Activated CD8-positive, alpha-beta memory T cell treated with anti-CD3 and anti-CD28 coated beads, Interleukin-2, amount 10 ng/mL, durations not matched to agents 7 days and 5 days (primary cell): ENCODE measurements at regions not wholly inside any gene's neighbourhood (a gene's known extent, or its start where the extent isn't known, plus 50 kb on each side); places are given as distances from the start of the nearest gene placed in this dataset.

Experiments
- ATAC-seq: fragments of 150-1000 bp; cut with Tn5 transposase; one replicate; pipeline ENCODE4 v1.10.0; 2021; ENCODE audit warnings: moderate library complexity
- CTCF ChIA-PET: fragments of 350-600 bp; sonication (Branson Sonifier 250); formaldehyde crosslinking; loops from one replicate; lab custom pipeline; 2021; ENCODE audit warnings: antibody characterized with exemption; lab: Charles Lee
- DNase-seq: peaks from one replicate; pipeline ENCODE4 v3.0.0-alpha.2; 2020
- H3K27ac Mint-ChIP-seq: one replicate; pipeline ENCODE4 v1.8.0; 2021; ENCODE audit warnings: mild to moderate bottlenecking, mixed read lengths
- H3K27me3 Mint-ChIP-seq: one replicate; pipeline ENCODE4 v1.8.0; 2021; ENCODE audit warnings: mixed read lengths
- H3K36me3 Mint-ChIP-seq: one replicate; pipeline ENCODE4 v1.8.0; 2021; ENCODE audit warnings: mild to moderate bottlenecking, mixed read lengths
- H3K4me1 Mint-ChIP-seq: one replicate; pipeline ENCODE4 v1.8.0; 2021; ENCODE audit warnings: mixed read lengths
- H3K4me3 Mint-ChIP-seq: one replicate; pipeline ENCODE4 v1.8.0; 2021; ENCODE audit warnings: mild to moderate bottlenecking, moderate library complexity, mixed read lengths
- H3K9me3 Mint-ChIP-seq: one replicate; pipeline ENCODE4 v1.8.0; 2022; ENCODE audit warnings: low read depth, mixed read lengths

DNA sequence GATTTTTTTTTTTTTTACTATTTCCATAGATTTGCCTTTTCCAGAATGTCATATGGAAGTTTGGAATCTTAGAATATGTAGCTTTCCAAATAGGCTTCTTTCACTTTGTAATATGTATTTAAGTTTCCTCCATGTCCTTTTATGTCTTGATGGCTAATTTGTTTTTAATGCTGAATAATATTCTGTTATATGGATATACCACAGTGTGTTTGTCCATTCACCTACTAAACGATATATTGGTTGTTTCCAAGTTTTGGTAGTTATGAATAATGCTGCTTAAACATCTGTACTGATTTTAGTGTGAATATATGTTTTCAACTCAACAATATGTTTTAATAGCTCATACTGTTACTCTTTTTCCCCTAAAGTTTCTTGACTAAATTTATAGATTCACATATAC, 669.8 kb upstream of the PCDH15 start:
- Mint-ChIP-seq H3K4me1 (no peaks in the 10 kb centered on the region), H3K9me3 (peaks cover 7% of the 10 kb centered on the region), H3K27me3 (no peaks in the 10 kb centered on the region), H3K27ac (no peak overlapping the region), H3K4me3 (no peak overlapping the region), H3K36me3 (no peaks in the 10 kb centered on the region)
- DNase-seq (no peak), ATAC-seq (no peak)
- CTCF ChIA-PET: no interaction called here

DNA sequence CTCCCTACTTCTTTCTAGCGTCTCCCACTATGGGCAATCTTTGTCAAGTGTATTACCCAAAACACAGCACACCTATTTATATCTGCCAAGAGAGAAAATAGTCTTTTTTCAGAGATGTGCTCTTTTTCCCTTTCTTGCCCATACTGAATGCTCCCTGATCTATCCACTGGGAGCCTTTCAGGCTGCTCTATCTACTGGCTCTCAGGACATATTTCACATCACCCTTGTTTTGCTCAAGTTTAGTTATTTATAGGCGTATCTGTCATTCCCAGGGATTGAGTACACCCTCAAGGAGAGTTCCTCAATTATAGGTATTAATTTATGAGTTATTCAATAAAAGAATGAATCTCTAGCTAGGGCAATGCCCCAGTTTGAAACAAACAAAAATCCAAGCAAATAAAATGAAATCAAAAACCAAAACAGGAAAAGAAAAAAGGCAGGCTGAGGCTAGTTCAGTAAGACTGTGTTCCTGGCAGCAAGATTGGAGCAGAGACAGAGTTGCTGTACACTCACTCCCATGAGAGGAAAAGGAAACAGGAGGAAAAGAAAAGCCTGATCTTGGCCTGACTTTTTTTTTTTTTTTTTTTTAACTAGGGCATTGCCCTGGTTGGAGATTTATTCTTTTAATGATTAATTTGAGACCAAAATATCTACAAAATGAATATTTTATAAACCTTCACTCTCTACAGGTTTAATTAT, 665.9 kb upstream of the PCDH15 start:
- H3K4me3 Mint-ChIP-seq: no peak overlapping the region
- no peak for ATAC-seq
- H3K4me1 Mint-ChIP-seq: no peaks in the 10 kb centered on the region
- peaks cover 10% of the 10 kb centered on the region for H3K9me3 Mint-ChIP-seq
- H3K27me3 Mint-ChIP-seq: no peaks in the 10 kb centered on the region
- no peak for DNase-seq
- no peak overlapping the region for H3K27ac Mint-ChIP-seq
- no peaks in the 10 kb centered on the region for H3K36me3 Mint-ChIP-seq
- CTCF ChIA-PET: no interaction called here

DNA sequence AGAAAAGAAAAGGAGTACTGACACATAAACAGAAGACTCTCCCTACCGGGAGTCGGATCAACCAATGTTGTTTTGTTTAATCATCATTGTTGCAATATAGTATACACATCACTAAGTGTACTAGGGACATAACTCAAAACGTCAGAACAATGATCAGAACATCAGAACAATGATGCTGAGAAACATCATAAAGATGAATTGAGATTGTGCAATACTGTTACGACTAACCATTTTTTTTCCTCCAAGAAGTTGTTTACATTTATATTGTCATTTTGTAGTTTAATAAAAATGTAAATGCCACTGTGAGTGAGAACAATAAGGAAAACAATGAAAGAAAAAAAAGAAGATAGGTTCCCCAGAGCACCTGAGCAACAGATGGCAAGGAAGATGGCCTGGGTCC, 663.1 kb upstream of the PCDH15 start:
- CTCF ChIA-PET: no interaction called here
- H3K4me3 Mint-ChIP-seq: no peak overlapping the region
- ATAC-seq (no peak), DNase-seq (no peak)
- H3K27ac Mint-ChIP-seq: no peak overlapping the region
- H3K36me3 Mint-ChIP-seq: no peaks in the 10 kb centered on the region
- no peaks in the 10 kb centered on the region for H3K4me1 Mint-ChIP-seq
- no peaks in the 10 kb centered on the region for H3K27me3 Mint-ChIP-seq
- H3K9me3 Mint-ChIP-seq: peaks cover 13% of the 10 kb centered on the region

DNA sequence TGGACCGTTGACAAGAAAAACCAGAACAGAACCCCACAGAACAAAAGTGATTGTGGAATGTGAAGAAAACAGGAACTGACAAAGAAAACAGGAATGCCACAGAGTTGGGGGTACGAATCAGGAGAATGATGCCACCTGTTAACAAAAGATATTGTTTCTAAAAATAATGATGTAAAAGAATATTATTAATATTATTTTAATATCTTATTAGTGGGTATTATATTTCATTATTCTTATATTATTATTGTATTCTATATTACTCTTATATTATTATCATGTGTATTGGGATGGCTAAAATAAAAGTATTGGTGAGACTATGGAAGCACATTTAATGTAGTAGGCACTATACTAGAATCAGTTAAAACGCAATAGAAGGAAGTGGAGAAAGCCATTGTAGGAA, 659.0 kb upstream of the PCDH15 start:
- Mint-ChIP-seq H3K36me3 (no peaks in the 10 kb centered on the region), H3K27me3 (no peaks in the 10 kb centered on the region), H3K4me1 (no peaks in the 10 kb centered on the region), H3K4me3 (no peak overlapping the region), H3K9me3 (peaks cover 8% of the 10 kb centered on the region), H3K27ac (no peak overlapping the region)
- ATAC-seq (no peak), DNase-seq (no peak)
- CTCF ChIA-PET: no interaction called here

DNA sequence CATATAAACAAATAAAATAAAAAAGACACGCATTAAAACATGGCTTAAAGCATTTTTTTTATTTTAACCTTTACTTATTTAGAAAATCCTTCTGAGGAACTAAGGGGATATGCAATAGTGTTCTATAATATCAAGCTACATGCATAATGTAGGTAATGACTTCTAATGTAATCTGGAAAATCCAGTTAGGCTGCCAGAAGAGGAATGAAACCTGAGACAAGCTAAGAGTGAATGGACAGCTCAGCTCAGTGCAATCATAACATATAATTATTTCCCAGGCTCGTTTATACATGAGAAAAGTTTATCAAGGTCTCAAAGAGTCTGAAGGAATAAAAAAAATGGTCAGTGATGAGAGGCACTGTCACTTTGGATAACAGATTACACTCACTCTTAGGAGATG, 649.0 kb upstream of the PCDH15 start:
- CTCF ChIA-PET: no interaction called here
- H3K4me1 Mint-ChIP-seq: no peaks in the 10 kb centered on the region
- H3K36me3 Mint-ChIP-seq: no peaks in the 10 kb centered on the region
- H3K27me3 Mint-ChIP-seq: no peaks in the 10 kb centered on the region
- H3K9me3 Mint-ChIP-seq: peaks cover 3% of the 10 kb centered on the region
- no peak for ATAC-seq
- DNase-seq: no peak
- H3K27ac Mint-ChIP-seq: no peak overlapping the region
- H3K4me3 Mint-ChIP-seq: no peak overlapping the region

DNA sequence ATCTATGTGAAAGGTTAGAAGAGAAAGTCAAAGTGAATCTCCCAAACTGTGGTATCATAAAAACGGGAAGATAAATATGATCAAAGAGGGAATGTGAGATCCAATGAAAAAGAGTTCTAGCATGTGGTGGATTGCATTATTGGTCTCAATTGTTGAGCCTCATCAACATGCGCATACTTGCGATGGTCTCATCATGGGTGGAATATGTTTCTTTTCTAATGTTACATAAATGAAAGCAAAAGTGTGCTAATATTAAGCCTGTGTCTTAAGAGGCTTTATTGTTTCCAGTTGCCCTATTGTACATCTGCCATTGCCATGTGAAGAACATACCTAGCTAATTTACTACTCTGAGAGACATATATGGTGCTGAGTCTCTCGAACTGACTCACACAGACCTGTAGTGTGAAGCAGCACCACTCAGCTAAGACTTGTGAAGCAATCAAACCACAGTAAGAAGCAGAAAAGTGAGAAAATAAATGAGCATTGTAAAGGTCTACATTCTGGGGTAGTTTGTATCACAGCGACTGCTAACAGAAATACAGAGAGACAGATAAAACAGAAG, 645.5 kb upstream of the PCDH15 start:
- ATAC-seq: no peak
- H3K4me3 Mint-ChIP-seq: no peak overlapping the region
- no peak overlapping the region for H3K27ac Mint-ChIP-seq
- no peak for DNase-seq
- peaks cover 8% of the 10 kb centered on the region for H3K9me3 Mint-ChIP-seq
- H3K36me3 Mint-ChIP-seq: no peaks in the 10 kb centered on the region
- CTCF ChIA-PET: no interaction called here
- no peaks in the 10 kb centered on the region for H3K4me1 Mint-ChIP-seq
- H3K27me3 Mint-ChIP-seq: no peaks in the 10 kb centered on the region

DNA sequence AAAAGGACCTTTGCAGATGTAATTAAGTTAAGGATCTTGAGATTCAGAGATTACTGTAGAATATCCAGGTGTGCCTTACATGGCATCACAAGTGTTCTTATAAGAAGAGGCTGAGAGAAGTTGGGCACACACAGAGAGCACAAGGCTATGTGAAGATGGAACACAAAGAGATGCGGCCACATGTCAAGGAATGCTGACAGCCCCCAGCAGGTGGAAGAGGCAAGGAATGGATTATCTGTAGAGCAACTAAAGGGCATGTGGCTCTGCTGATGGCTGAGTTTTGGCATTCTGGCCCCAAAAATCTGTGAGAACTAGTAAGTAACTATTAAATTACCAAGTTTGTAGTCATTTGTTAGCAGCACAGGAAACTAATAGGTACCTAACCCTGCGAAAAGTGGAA, 640.7 kb upstream of the PCDH15 start:
- DNase-seq (no peak), ATAC-seq (no peak)
- peaks cover 1% of the 10 kb centered on the region for H3K36me3 Mint-ChIP-seq
- H3K4me3 Mint-ChIP-seq: no peak overlapping the region
- H3K27ac Mint-ChIP-seq: no peak overlapping the region
- no peaks in the 10 kb centered on the region for H3K4me1 Mint-ChIP-seq
- no peaks in the 10 kb centered on the region for H3K27me3 Mint-ChIP-seq
- peaks cover 12% of the 10 kb centered on the region for H3K9me3 Mint-ChIP-seq
- CTCF ChIA-PET: no interaction called here

DNA sequence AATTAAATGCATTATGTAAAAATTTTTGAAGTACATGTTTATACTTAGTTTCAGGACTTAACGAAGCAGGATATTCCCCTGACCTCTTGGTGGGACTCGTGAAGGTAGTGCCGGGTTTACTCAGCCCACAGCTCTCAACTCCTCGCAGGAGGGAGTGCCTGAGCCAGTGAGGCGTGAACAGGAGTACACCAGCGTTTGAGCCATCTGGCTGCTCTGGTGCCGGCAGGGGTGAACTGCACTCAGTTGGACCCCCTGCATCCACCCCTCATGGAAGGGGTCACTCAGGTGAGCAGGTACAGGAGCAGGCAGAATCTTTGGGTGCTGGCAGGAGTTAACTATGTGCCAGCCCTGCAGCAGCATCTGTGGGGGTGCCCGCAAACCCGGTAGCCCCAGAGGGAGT, 625.1 kb upstream of the PCDH15 start:
- no peaks in the 10 kb centered on the region for H3K27me3 Mint-ChIP-seq
- no peaks in the 10 kb centered on the region for H3K4me1 Mint-ChIP-seq
- H3K9me3 Mint-ChIP-seq: peaks cover 12% of the 10 kb centered on the region
- DNase-seq: no peak
- no peak overlapping the region for H3K4me3 Mint-ChIP-seq
- no peaks in the 10 kb centered on the region for H3K36me3 Mint-ChIP-seq
- no peak overlapping the region for H3K27ac Mint-ChIP-seq
- ATAC-seq: no peak
- CTCF ChIA-PET: no interaction called here

DNA sequence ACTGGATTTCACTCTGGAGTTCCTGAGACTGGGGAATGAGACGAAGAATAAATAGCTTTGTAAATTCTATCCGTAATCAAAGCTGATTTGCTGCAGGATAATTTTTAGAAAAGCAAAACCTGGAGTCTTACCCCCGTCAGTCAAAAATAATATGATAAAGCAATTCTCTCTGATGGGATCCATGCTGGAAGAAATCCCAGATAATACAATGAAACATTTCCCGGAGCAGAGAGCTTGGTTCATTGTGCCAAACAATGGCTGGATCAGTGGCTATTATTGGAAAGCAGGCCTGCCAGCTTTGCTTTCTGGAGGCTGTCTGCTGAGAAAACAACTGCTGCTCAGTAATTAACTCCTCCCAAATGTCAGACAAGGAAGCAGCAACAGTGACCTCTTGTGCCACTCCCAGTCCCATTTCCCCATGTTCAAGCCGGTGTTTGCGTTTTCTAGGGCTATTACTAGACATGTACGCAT, 609.4 kb upstream of the PCDH15 start:
- Mint-ChIP-seq H3K36me3 (no peaks in the 10 kb centered on the region), H3K4me3 (no peak overlapping the region), H3K27me3 (no peaks in the 10 kb centered on the region), H3K27ac (no peak overlapping the region), H3K4me1 (no peaks in the 10 kb centered on the region), H3K9me3 (no peaks in the 10 kb centered on the region)
- no peak for DNase-seq
- CTCF ChIA-PET: no interaction called here
- no peak for ATAC-seq

DNA sequence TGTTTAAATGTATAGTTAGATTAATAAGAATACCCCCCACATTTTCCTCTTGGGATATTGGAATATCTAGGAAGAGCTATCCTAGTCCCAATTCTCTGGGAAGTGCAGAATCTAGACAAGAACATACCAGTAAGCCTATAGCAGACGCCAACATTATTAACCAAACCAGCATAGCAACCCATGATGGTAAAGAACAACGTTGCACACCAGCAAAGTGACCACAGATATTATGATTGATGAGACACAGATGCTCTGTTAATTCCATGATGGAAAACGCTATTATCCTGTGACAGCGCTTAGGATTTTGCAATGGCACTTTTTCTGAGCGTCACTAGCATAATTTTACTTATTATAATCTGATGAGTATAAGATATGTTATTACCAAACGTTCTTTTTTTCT, 603.1 kb upstream of the PCDH15 start:
- Mint-ChIP-seq H3K4me1 (no peaks in the 10 kb centered on the region), H3K4me3 (no peak overlapping the region), H3K9me3 (peaks cover 2% of the 10 kb centered on the region), H3K27ac (no peak overlapping the region), H3K27me3 (no peaks in the 10 kb centered on the region), H3K36me3 (no peaks in the 10 kb centered on the region)
- ATAC-seq: no peak
- DNase-seq: no peak
- CTCF ChIA-PET: no interaction called here

DNA sequence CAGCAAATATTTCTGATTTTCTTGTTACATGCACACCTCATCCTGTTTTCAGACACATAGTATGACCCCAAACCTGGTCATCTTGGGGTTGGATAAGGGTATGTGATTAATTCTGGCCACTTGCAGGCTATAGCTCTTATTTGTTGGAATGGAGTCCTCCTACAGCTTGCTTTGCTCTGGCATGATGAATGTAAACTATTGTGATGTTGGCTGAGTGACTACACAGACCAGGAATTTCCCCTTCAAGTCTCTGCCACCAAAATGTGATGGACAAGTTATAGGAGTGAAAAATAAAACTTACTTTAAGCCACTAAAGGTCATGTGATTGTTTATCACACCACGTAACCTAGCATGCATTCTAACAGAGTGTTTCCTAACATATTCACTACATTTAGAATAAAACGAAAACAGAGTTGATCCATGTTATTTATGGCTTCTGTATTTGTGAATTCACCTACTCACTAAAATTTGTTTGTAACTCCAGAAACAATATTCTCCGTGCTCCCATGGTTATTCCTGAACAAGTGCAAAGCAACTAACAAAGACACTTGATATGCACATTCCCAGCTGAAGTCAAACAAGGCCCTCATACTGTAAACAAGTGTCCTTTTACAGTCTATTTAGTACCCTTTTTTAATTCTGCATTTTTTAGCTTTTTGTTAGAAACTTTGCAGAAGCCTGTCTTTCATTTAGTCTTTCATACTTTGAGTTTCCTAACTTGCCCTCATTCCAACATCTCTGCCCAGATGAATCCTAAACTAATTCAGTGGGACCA, 599.2 kb upstream of the PCDH15 start:
- DNase-seq: no peak
- no peak overlapping the region for H3K27ac Mint-ChIP-seq

DNA sequence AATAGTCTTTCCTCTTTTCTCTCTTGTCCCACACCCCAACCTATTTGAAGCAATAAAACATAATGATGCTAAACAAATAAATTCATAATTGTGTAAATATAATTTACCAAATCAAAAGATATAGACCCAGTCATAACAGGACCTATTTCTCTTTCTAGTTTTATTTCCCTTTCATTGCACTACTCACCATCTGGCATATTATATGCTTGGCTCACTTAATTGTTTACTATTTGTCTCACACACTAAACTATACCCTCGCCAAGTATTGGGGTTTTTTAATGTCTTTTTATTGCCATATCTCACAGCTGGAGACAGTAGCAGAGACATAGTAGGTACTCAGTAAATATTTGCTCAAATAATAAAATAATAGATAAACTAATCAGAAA, 597.5 kb upstream of the PCDH15 start:
- Mint-ChIP-seq H3K4me3 (no peak overlapping the region), H3K4me1 (no peaks in the 10 kb centered on the region), H3K27ac (no peak overlapping the region), H3K27me3 (no peaks in the 10 kb centered on the region), H3K36me3 (no peaks in the 10 kb centered on the region), H3K9me3 (peaks cover 3% of the 10 kb centered on the region)
- DNase-seq (no peak), ATAC-seq (no peak)
- CTCF ChIA-PET: no interaction called here

More for the DNA sequence above, 599.2 kb upstream of the PCDH15 start:
- no peak overlapping the region for H3K4me3 Mint-ChIP-seq
- ATAC-seq: no peak
- no peaks in the 10 kb centered on the region for H3K4me1 Mint-ChIP-seq
- CTCF ChIA-PET: interaction anchor here (2.3 kb wide), 1 partner anchor 9 kb away, joined by 7 read pairs; no protein-coding TSS in a partner anchor
- H3K9me3 Mint-ChIP-seq: peaks cover 5% of the 10 kb centered on the region
- no peaks in the 10 kb centered on the region for H3K27me3 Mint-ChIP-seq
- H3K36me3 Mint-ChIP-seq: no peaks in the 10 kb centered on the region

DNA sequence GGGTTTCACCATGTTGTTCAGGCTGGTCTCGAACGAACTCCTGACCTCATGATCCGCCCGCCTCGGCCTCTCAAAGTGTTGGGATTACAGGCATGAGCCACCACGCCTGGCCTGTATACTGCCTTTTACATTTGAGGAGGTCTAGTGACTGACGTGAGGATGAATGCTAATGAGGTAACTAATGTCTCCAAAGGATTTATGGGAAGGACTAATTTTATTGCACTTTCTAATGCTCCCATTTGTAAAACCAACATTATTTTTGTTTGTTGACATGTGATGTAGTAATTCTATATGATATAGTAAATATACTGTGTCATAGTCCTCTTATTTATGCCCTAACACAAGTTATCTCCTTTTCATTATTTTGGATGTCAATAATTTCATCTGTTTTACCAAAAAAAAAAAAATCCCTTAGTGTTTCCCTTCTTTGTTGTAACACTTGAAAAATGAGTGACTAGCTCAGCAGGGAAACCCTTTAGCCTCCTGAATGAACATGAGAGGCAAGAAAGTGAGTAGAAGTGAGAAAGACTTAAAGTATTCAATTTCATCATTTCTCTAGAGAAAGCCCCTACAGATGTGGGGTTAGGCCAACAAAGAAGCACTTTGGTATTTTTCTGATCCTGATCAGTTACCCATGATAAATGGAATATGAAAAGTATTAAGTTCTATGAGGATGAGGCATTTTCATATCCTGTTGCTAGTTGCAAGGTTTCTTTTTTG, 596.9 kb upstream of the PCDH15 start:
- no peak for DNase-seq
- H3K4me1 Mint-ChIP-seq: no peaks in the 10 kb centered on the region
- H3K4me3 Mint-ChIP-seq: no peak overlapping the region
- CTCF ChIA-PET: no interaction called here
- H3K27ac Mint-ChIP-seq: no peak overlapping the region
- no peak for ATAC-seq
- H3K36me3 Mint-ChIP-seq: no peaks in the 10 kb centered on the region
- H3K27me3 Mint-ChIP-seq: no peaks in the 10 kb centered on the region
- H3K9me3 Mint-ChIP-seq: peaks cover 2% of the 10 kb centered on the region
